Nucleus accumbens (tissue), 56 donors: ENCODE measurements at regions not wholly inside any gene's neighbourhood (a gene's known extent, or its start where the extent isn't known, plus 50 kb on each side); places are given as distances from the start of the nearest gene placed in this dataset.
"Not testable (repeated sequence)": the region's sequence is repeated elsewhere in the genome, so short reads cannot be mapped to it uniquely, and the experiment has no call there.

Experiments
- DNase-seq, 56 donors: peaks; one replicate each; lab custom pipeline; 2025; lab: John Stamatoyannopoulos, UW

GRCh38 chr5:155481182-155481581, 467.6 kb downstream of the KIF4B start:
- DNase-seq, result no peak

GRCh38 chr5:155482428-155482827, 468.9 kb downstream of the KIF4B start:
- DNase-seq, result no peak

- DNase-seq, result no peak
Observed at GRCh38 chr5:155485386-155485785, 471.8 kb downstream of the KIF4B start.

DNA sequence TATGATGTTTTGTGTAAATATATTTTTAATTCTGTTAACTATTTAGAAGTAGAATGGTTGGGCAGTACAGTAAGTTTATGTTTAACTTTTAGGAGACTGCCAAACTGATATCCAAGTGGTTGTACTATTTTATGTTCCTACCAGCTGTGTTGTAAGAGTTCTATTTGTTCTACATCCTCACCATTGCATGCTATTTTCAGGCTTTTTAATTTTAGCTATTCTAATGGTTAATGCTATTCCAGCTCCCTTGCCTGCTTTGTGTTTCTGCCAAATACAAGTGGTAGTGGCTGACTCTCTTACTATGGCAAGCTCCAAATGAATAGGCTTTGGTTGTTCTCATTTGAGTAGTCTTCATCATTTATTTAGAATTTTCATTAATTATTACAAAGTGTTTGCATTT, 476.4 kb downstream of the KIF4B start:
- no peak for DNase-seq

GRCh38 chr5:155492191-155492590, 478.6 kb downstream of the KIF4B start:
- no peak for DNase-seq

DNA sequence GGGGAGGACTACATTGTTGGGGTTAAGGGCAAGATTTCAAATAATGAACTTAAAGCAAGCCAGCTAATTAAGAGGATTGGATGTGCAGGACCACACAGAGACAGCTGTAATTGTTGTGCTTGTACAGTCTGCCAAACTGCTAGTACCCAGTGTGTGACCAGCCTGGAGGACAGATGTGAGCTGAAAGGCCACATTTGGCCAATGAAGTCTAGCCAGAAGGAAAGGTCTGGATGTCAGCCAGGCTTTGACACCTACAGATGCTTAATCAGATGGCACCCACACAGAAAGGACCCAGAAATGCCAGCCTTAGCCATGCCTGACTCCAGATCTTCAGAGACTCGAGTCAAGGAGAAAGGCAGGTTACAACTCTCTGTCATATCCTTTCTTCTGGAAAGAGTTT, 491.1 kb downstream of the KIF4B start:
- DNase-seq, result no peak

GRCh38 chr5:155507363-155507762, 493.8 kb downstream of the KIF4B start:
- DNase-seq, result no peak

GRCh38 chr5:155508673-155509072, 495.1 kb downstream of the KIF4B start:
- no peak for DNase-seq

- no peak for DNase-seq
Observed at GRCh38 chr5:155512329-155512728, 498.8 kb downstream of the KIF4B start.

DNA sequence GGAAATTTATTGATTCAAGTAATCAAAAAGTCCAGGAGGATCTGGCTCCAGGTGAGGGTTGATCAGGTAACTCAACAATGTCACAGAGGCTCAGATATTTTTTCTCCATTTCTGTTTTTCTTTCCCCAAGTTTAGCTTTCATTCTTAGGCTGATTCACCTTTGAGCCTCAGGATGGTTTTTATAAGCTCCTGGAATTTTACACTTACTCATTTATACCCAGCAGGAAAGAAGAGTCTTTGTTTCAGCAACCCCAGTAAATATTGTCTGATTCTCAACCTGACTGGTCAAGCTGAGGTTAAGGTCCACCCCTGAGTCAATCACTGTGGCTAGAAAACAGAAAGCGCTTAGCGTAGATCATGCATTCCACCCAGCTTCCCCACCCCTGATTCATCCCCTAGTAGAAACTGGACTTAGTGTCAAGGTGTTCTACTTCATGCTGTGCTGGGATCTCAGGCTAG, 500.6 kb downstream of the KIF4B start:
- no peak for DNase-seq

DNA sequence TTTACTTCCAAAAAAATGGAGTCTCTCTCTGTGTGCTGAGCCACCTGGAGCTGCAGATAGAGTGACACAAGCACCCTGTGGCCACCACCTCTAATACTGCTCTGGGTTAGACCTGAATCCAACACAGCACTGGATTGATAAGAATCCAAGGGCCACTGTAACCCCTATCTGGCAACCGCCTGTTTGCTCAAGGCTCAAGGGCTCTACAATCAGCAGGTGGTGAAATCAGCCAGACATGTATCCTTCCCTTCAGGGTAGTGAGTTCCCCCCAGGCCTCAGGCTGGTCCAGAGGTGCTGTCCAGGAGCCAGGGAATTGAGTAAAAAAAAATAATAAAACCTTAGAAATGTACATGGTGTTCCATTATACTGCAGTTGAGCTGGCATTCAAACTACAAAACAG, 509.0 kb downstream of the KIF4B start:
- DNase-seq, result no peak

GRCh38 chr5:155529362-155529761, 515.8 kb downstream of the KIF4B start:
- DNase-seq, result no peak

- DNase-seq, result no peak
Observed at GRCh38 chr5:155530046-155530445, 516.5 kb downstream of the KIF4B start.

DNA sequence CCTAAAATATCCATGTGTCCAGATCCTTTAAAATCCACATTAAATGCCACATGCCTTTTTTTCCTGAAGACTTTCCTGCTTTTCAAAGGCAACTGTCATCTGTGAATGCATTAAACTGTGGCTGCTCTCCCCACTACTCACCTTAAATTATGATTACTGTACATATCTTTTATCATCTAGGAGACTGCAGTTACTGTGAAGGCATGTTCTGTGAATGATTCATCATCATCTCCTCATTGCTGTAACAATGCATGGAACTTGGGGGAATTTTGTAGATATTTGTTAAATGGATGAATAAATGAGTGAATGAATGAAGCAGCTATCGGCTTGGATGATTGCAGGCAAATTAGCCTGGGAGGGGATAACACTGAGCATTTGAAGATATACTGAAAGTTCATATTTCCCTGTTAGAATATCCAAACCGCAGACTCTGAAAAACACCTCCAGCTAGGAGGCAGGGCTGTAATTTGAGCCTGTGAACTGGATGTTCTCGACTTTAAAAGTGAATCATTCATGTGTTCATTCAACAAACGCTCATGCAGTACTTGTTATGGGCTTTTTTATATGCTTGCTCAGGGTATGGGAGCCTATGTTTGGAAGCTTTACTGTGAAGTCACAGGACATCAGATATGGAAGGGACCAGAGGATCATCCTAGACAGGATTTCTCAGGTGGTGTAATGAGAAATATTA, 519.2 kb downstream of the KIF4B start:
- no peak for DNase-seq

DNA sequence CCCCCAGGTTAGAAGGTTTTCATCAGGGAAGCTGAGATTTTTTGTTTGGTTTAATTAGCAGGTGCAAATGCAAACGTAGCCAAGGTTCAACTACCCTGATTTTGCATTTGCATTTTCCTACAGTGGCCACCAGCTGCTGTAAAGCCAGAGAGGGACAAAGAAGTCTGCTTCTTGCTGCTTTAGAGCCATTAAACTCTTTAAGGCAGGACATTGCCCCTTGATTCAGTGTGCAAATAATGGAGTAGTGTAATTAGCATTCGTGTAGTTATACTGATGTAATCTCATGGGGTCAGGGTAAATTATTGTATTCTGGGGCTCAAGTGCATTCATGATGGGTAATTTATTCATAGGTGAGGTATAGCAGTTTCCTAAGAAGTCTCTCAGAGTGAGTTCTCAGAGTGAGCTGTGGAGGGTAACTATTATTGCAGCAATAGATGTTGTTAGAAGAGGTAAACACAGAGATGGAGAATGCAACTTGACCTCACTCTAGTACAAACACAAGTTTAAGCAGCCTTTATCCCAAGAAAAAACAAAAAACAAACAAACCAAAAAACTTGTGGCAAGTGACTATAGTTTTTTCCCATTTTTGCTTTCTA, 526.5 kb downstream of the KIF4B start:
- DNase-seq, result no peak

DNA sequence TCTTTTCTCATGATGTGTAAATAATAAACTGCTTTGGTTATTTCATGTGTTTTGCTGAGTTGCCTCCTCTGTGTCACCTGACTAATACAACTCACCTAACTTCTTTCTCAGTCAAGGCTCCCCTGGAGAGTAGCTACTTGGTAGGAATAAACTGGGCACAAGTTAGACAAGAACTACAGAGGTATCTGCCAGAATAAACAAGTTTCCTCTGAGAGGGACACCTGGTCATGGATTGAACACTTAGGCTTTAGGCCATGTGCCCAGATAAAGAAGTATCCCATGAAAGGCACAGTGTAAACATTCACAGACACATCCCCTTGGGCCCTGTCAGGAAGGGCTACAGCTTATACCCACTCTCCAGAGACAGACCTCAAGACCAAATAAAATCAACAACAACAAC, 532.5 kb downstream of the KIF4B start:
- DNase-seq, result no peak

DNA sequence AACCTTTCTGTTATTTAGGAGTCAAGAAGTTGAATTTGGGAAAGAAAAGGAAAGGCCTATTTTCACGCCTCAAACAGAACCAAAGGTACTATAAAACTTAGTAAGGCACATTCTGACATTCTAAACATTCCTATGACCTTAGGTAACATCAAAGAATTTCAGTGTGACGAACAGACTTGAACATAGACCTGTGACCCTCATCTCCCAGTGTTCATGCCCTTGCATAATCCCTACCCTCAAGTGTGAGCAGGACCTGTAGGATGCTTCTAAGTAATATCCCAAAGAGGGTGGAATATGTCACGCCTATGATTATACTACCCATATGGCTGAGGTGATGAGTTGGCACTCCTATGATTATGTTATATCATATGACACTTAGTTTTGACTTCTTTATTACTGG, 540.9 kb downstream of the KIF4B start:
- no peak for DNase-seq

DNA sequence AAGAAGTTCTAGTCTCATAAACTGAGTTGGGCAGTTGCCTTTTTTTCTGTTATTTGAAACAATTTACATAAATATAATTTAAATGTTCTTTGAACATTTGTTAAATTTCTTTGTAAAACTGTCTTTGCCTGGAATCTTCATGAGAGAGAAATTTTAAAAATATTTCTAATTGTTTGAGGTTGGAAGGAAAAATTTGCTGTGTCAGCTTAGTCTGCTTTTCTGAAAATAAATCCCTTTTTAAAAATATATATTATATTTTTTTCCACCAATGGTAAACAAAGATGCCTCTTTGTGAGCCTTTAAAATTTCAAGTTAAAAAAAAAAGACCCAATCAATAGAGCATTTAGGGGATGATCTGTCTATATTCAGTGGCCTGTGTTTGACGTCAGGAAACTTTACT, 542.7 kb downstream of the KIF4B start:
- DNase-seq, result no peak

GRCh38 chr5:155556700-155557099, 543.1 kb downstream of the KIF4B start:
- no peak for DNase-seq

DNA sequence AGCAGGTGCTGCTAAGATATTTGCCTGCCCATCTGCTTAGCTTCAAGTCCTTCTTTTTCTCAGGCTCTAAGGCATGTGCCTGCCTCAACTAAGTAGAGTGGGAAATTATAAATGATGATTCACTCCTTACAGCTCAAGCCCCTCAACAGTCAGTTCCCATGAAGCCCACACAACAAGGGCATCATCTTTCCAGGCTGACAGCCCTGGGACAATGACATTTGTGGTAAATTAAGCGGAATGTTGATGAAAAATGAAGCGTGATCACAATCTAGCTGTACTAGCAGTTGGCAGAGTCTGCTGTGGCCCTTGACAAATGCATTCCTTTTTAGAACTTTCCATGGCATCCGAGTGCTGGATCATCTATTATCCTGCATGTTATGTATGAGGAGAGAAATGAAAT, 548.6 kb downstream of the KIF4B start:
- no peak for DNase-seq

DNA sequence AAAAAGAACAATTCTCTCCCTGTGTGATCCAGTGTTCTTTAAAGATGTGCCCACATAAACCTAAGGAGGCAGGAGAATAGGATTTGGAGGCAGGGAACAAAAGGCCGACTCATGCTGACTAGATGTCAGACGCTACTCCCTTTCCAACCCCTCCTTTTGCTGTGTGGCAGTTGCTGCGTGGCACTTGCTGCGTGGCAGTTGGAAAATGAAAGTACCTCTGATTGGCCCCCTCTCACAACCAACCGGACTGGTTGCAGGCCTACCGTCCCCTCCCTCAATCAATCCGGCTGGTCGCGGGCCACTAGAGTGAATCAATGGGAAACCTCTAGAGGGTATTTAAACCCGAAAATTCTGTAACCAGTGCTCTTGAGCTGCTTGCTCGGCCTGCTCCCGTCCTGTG, 551.0 kb downstream of the KIF4B start:
- DNase-seq, result peak in 5 of 56 donors; percentile 1 to 16 (median 1)

DNA sequence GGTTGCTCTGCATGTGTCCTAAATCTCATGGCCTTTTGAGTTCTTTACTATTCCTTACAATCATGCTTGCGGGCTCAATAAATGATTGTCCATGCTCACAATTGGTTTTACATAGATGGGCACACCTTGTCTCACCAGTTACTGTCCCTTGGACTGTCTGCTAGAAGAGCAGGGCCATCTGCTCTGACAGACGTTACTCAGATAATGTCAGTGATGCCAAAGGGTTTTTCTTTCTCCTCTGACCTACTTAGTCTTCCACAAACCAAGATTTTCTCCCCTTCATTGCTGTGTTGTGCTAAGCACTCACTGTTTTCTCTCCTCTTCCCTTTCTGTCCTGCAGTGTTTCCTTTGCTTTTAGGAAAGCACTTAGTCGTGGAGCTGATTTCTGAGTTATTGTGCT, 562.3 kb downstream of the KIF4B start:
- no peak for DNase-seq

- DNase-seq, result not testable (repeated sequence)
Observed at GRCh38 chr5:155586808-155587207, 573.3 kb downstream of the KIF4B start.
